Aorta (tissue), 5 donors: ENCODE measurements at regions not wholly inside any gene's neighbourhood (a gene's known extent, or its start where the extent isn't known, plus 50 kb on each side); places are given as distances from the start of the nearest gene placed in this dataset.

ENCODE experiments used
- ATAC-seq: fragments of 200-7000 bp; cut with Tn5 transposase; one replicate; pipeline ENCODE4 v1.9.1; 2022; ENCODE audit warnings: moderate library complexity; ENCODE audit not compliant: low FRiP score
- DNase-seq, 2 donors: peaks; one replicate each; pipeline ENCODE4 v3.0.0-alpha.2; 2020
- H3K27ac ChIP-seq, 2 donors: one replicate each; pipeline ENCODE4 v1.5.1; 2013; ENCODE audit warnings: low read length in 2 of 2, mild to moderate bottlenecking in 2 of 2, moderate library complexity in 2 of 2, control low read depth in 1 of 2, inconsistent platforms in 1 of 2, low read depth in 1 of 2
- H3K27me3 ChIP-seq, 2 donors: one replicate each; pipeline ENCODE4 v1.6.1; 2013; ENCODE audit warnings: control low read depth in 1 of 2, low read length in 1 of 2, mild to moderate bottlenecking in 1 of 2, moderate library complexity in 1 of 2; ENCODE audit not compliant: insufficient read depth in 2 of 2, control insufficient read depth in 1 of 2
- H3K36me3 ChIP-seq, 2 donors: one replicate each; pipeline ENCODE4 v1.6.1; 2013; ENCODE audit warnings: control low read depth in 1 of 2, low read length in 1 of 2, mild to moderate bottlenecking in 1 of 2; ENCODE audit not compliant: insufficient read depth in 2 of 2, control insufficient read depth in 1 of 2
- H3K4me1 ChIP-seq, 2 donors: one replicate each; pipeline ENCODE4 v1.6.1; 2013; ENCODE audit warnings: low read length in 2 of 2, control low read depth in 1 of 2, mild to moderate bottlenecking in 1 of 2, moderate library complexity in 1 of 2; ENCODE audit not compliant: insufficient read depth in 2 of 2, control insufficient read depth in 1 of 2
- H3K4me3 ChIP-seq, 2 donors: one replicate each; pipeline ENCODE4 v1.5.1; 2013; ENCODE audit warnings: low read length in 2 of 2, control low read depth in 1 of 2, mild to moderate bottlenecking in 1 of 2
- H3K9me3 ChIP-seq: one replicate; pipeline ENCODE4 v1.6.1; 2013; ENCODE audit warnings: mild to moderate bottlenecking, low read length; ENCODE audit not compliant: control insufficient read depth
- WGBS, 2 donors: extraction: QIAGEN DNeasy Blood & Tissue Kit; methylation state at CpG; one replicate each; pipeline ENCODE4 v1.1.7; 2013; 5-methylcytosine and 5-hydroxymethylcytosine counted together
- intact Hi-C, 2 donors: fragments of 100-400 bp; cut with DNase I; formaldehyde crosslinking; loops; one replicate each; pipeline versions ENCODE4 v1.14.2 to v1.15.0; 2022
- donor health status: healthy with polysubstance abuse.
- donor health status: Bipolar disorder and iron deficiency.
- donor health status: DM: no; HTN: no; CAD: no.
- donor health status: DM: no; HTN: no; CAD: no.
- donor health status: DM: yes; HTN: yes; CAD: no.

- no peak for ATAC-seq
Observed at GRCh38 chr9:99362321-99362720, 140.2 kb downstream of the SEC61B start.

GRCh38 chr9:99363509-99363908, 141.4 kb downstream of the SEC61B start:
- Histone ChIP-seq H3K27me3 (peaks cover 0 to 2% of the 10 kb centered on the region in 2 donors), H3K4me1 (no peaks in the 10 kb centered on the region), H3K36me3 (no peaks in the 10 kb centered on the region), H3K9me3 (no peaks in the 10 kb centered on the region), H3K4me3 (no peak overlapping the region), H3K27ac (no peak overlapping the region)
- intact Hi-C loops: loop anchor here in 1 of 2 donors (10.0 kb wide), 1 partner anchor 101 kb away; no protein-coding TSS in a partner anchor
- ATAC-seq (no peak), DNase-seq (no peak)
- WGBS, 2 donors: 92 to 93% methylated on average over 3 of the region's 3 CpGs

More at GRCh38 chr9:99362321-99362720, 140.2 kb downstream of the SEC61B start:
- H3K4me3 ChIP-seq: no peak overlapping the region
- H3K9me3 ChIP-seq: no peaks in the 10 kb centered on the region
- no peaks in the 10 kb centered on the region for H3K36me3 ChIP-seq
- no peaks in the 10 kb centered on the region for H3K4me1 ChIP-seq
- no peak for DNase-seq
- peaks cover 0 to 2% of the 10 kb centered on the region in 2 donors for H3K27me3 ChIP-seq
- no peak overlapping the region for H3K27ac ChIP-seq
- intact Hi-C loops: loop anchor here in 1 of 2 donors (10.0 kb wide), 1 partner anchor 102 kb away; no protein-coding TSS in a partner anchor

DNA sequence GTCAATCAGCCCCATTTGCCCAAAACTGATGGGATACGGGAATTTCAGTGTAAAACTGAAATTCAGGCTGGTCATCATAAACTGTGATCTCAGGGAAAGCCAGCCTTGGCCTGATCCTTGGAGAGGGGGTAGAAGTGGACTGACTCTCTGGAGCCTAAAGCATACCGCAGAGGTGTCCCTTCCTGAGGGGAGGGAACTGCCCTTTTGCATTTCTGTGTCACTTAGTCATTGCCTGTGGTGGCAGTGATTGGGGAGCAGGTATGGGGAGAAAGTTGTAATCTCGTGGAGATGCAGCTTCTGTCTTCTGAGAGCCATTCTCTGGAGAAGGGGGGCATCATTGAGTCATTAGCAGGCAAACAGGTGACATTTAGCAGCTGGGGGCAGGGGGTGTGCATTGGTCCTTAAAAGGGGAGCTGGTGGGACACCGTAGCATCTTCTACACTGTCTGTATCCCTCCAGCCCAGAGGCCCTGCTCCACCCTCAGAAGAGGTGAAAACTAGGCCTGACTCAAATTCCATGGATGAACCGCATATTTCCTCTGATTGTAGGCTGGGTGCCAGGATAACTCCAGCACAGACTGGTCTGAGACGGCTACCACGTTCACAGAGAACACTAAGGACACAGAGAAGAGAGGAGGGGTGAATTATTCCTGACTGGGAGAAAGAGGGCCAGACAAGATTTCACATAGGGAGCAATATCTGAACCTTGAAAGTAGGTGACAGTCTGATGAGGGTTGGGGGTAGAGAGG, 143.3 kb downstream of the SEC61B start:
- 63 to 68% methylated on average over 7 of the region's 7 CpGs for WGBS, 2 donors
- ATAC-seq: no peak
- no peaks in the 10 kb centered on the region for H3K36me3 ChIP-seq
- H3K4me1 ChIP-seq: no peaks in the 10 kb centered on the region
- intact Hi-C loops: loop anchor here in 1 of 2 donors (10.0 kb wide), 1 partner anchor 99 kb away; no protein-coding TSS in a partner anchor
- no peak overlapping the region for H3K4me3 ChIP-seq
- H3K9me3 ChIP-seq: no peaks in the 10 kb centered on the region
- no peak overlapping the region for H3K27ac ChIP-seq
- DNase-seq: no peak
- H3K27me3 ChIP-seq: no peaks in the 10 kb centered on the region

DNA sequence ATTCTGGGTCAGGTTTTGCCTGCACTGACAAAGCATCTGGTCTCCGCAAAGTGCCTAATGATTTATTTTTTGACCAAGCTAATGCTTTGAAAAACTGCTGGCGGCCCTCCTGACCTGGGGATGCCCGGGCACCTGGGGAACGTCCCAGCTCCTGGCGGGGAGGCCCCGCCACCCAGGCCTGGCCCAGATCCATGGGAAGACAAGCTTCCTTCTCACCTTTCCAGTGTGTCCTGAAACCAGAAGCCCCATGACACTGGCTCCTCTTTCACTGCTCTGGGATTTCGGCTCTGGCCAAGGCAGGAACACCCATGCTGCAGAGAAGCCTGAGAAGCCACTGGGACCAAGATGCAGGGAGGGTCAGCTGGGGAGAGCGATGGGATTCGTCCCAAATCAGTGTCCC, 144.1 kb downstream of the SEC61B start:
- DNase-seq (no peak), ATAC-seq (no peak)
- 86 to 97% methylated on average over 9 of the region's 9 CpGs for WGBS, 2 donors
- Histone ChIP-seq H3K9me3 (no peaks in the 10 kb centered on the region), H3K27ac (no peak overlapping the region), H3K36me3 (no peaks in the 10 kb centered on the region), H3K4me3 (no peak overlapping the region), H3K4me1 (no peaks in the 10 kb centered on the region), H3K27me3 (no peaks in the 10 kb centered on the region)
- intact Hi-C loops: loop anchor here in 1 of 2 donors (10.0 kb wide), 1 partner anchor 99 kb away; no protein-coding TSS in a partner anchor

GRCh38 chr9:99366621-99367020, 144.5 kb downstream of the SEC61B start:
- no peak overlapping the region for H3K27ac ChIP-seq
- 92 to 95% methylated on average over 4 of the region's 4 CpGs for WGBS, 2 donors

DNA sequence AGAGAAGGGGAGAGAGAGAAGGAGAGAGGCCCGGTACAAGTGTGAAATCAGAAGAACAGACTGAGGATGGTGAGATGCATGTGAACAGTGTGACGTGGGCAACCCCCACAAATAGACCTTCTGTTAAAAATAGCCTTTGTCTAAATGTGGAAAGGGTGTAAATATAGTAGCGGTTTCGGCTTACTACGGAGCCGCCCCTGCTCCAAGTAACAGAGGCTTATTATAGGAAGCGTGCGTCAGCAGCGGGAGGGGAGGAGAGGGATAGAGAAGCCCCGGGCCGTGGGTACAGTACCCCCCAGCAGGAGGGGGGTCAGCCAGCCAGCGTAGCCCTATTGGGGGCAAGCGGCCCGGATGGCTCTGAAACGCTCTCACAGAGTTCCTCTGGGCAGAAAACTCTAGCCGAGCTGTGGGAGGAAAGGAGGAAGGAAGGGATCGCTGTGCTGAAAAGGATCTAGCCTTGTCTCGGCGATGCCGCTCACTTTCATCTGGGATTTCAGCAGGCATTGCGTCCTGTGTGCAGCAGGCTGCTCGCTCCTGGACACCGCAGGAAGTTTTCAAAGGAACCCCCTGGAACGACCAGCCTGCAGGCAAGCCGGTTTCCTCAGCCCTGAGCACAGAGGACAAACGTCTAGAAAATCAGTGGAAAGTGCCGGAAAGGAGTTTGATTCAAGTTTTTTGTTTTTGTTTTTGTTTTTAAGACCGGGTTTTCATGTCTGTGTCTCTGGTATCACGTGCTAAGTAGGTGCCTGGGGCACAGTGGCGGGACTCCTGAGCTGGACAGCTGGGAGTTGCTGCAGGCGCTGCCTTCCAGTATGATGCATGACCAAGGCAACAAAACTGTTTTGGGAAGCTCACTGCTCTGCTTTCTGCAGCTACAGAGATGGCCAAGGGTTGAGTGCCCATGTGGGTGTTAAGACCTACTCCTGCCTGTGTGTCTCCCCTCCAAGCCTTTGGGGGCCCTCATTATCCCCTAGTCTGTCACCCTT, 146.6 kb downstream of the SEC61B start:
- no peaks in the 10 kb centered on the region for H3K27me3 ChIP-seq
- H3K9me3 ChIP-seq: no peaks in the 10 kb centered on the region
- intact Hi-C loops: loop anchor here in 1 of 2 donors (10.0 kb wide), 1 partner anchor 96 kb away; no protein-coding TSS in a partner anchor
- H3K4me3 ChIP-seq: peak overlapping the region; percentile 32 to 42
- peak overlapping the region; percentile 38 to 77 for H3K27ac ChIP-seq
- no peaks in the 10 kb centered on the region for H3K36me3 ChIP-seq
- peak; percentile 90 for ATAC-seq
- DNase-seq: peak; percentile 76 to 93
- WGBS, 2 donors: 5% methylated on average over 31 of the region's 31 CpGs
- H3K4me1 ChIP-seq: no peaks in the 10 kb centered on the region

More at GRCh38 chr9:99366621-99367020, 144.5 kb downstream of the SEC61B start:
- no peak for DNase-seq
- Histone ChIP-seq H3K4me1 (no peaks in the 10 kb centered on the region), H3K36me3 (no peaks in the 10 kb centered on the region), H3K9me3 (no peaks in the 10 kb centered on the region), H3K4me3 (no peak overlapping the region), H3K27me3 (no peaks in the 10 kb centered on the region)
- ATAC-seq: no peak
- intact Hi-C loops: loop anchor here in 1 of 2 donors (10.0 kb wide), 1 partner anchor 98 kb away; no protein-coding TSS in a partner anchor

DNA sequence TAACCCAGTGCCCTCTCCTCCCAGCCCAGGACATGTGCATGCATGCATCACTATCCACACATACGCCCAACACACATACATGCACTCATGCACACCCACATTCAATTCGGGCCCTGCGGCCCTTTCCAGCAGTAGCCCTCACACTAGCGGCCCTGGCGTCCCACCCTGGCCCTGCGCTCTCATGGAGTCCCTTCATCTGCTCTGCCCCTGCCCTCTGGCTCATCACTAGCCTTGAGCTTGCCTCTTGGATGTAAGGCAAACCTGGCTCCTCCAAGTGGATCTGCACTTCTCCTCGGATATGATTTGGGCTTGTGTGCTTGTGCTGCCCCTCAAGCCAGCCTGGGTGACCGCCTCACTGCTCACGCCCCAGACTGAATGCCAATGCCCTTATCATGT, 147.2 kb downstream of the SEC61B start:
- H3K4me3 ChIP-seq: no peak overlapping the region
- no peaks in the 10 kb centered on the region for H3K4me1 ChIP-seq
- ATAC-seq (no peak), DNase-seq (no peak)
- no peaks in the 10 kb centered on the region for H3K27me3 ChIP-seq
- no peak overlapping the region for H3K27ac ChIP-seq
- H3K36me3 ChIP-seq: no peaks in the 10 kb centered on the region
- no peaks in the 10 kb centered on the region for H3K9me3 ChIP-seq
- intact Hi-C loops: loop anchor here in 1 of 2 donors (10.0 kb wide), 1 partner anchor 95 kb away; no protein-coding TSS in a partner anchor
- 96 to 97% methylated on average over 9 of the region's 9 CpGs for WGBS, 2 donors

DNA sequence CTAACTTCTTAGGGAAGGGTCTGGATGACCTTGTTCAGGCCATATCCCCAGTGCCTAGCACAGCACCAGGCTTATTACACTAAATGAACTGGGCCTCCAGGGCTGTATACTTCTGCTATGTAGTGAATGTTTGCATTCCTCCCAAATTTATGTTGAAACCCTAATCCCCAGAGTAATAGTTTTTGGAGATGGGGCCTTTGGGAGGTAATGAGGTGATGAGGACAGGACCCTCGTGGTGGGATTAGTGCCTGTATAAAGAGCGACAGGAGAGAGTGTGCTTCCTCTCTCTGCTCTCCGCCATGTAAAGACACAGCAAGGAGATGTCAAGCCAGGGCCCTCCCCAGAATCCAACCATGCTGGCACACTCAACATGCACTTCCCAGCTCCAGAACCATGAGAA, 148.3 kb downstream of the SEC61B start:
- intact Hi-C loops: no loop called here

More for the DNA sequence above, 148.3 kb downstream of the SEC61B start:
- Histone ChIP-seq H3K27me3 (no peaks in the 10 kb centered on the region), H3K27ac (no peak overlapping the region), H3K4me3 (no peak overlapping the region), H3K9me3 (no peaks in the 10 kb centered on the region), H3K4me1 (no peaks in the 10 kb centered on the region), H3K36me3 (no peaks in the 10 kb centered on the region)
- no peak for ATAC-seq
- 96% methylated on average over 3 of the region's 3 CpGs for WGBS, 2 donors
- no peak for DNase-seq
